ENCODE measurements at regions not wholly inside any gene's neighbourhood (a gene's known extent, or its start where the extent isn't known, plus 50 kb on each side); places are given as distances from the start of the nearest gene placed in this dataset.

- no peak overlapping the region for H3K27ac ChIP-seq
- H3K4me3 ChIP-seq = no peak overlapping the region
- no peaks in the 10 kb centered on the region for H3K9me3 ChIP-seq
- no peaks in the 10 kb centered on the region for H3K27me3 ChIP-seq
- H3K4me1 ChIP-seq = peaks cover 11% of the 10 kb centered on the region
- DNase-seq (ENCODE audit: extremely low spot score in 2 of 2) = no peak
- H3K36me3 ChIP-seq = no peaks in the 10 kb centered on the region
- TF ChIP-seq, protein P1, sequence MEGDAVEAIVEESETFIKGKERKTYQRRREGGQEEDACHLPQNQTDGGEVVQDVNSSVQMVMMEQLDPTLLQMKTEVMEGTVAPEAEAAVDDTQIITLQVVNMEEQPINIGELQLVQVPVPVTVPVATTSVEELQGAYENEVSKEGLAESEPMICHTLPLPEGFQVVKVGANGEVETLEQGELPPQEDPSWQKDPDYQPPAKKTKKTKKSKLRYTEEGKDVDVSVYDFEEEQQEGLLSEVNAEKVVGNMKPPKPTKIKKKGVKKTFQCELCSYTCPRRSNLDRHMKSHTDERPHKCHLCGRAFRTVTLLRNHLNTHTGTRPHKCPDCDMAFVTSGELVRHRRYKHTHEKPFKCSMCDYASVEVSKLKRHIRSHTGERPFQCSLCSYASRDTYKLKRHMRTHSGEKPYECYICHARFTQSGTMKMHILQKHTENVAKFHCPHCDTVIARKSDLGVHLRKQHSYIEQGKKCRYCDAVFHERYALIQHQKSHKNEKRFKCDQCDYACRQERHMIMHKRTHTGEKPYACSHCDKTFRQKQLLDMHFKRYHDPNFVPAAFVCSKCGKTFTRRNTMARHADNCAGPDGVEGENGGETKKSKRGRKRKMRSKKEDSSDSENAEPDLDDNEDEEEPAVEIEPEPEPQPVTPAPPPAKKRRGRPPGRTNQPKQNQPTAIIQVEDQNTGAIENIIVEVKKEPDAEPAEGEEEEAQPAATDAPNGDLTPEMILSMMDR (IDR thresholded peaks at IDR 0.05) = no peak
- TF ChIP-seq POLR2AphosphoS5 (IDR thresholded peaks at IDR 0.05; ENCODE audit: insufficient read depth in 1 of 2, low read depth in 1 of 2) (no peak), POLR2A (IDR thresholded peaks at IDR 0.05) (no peak)
- intact Hi-C loops (cut with DNase I) = no loop called here
Observed at GRCh38 chr14:100415226-100415625, 92.1 kb downstream of the SLC25A47 start.

DNA sequence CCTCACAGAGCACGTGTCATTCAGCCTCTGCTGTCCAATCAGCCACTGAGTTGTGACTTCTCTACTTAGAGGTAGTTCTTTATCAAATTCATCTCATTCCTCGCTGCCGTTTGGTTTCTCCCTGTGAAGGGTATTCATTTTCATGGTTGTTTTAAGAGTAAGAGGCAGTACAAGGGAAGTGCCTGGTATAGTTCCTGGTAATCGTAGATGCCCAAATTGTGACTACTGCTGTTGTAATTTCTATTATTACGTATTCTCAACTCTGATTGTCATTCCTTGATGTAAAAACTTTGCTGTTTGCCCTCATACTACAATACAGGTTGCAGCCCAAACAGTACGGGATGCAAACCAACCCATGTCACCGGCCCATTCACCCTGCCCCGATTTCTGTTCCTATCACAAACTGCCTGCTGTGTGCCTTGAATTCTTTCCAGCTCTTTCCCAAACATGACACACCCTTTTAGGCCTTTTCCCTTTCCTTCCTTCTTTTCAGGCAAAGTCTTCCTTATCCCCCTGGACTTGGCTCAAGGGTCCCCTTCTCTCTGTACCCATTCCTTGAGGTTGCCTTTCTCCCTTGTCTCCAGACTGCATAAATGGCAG lies 93.0 kb downstream of the SLC25A47 start:
- Histone ChIP-seq H3K9me3 (no peaks in the 10 kb centered on the region), H3K36me3 (no peaks in the 10 kb centered on the region), H3K4me1 (peaks cover 11% of the 10 kb centered on the region), H3K4me3 (no peak overlapping the region), H3K27me3 (no peaks in the 10 kb centered on the region), H3K27ac (no peak overlapping the region)
- no peak for TF ChIP-seq POLR2A (IDR thresholded peaks at IDR 0.05)
- TF ChIP-seq POLR2AphosphoS5 (IDR thresholded peaks at IDR 0.05; ENCODE audit: insufficient read depth in 1 of 2, low read depth in 1 of 2) = no peak
- TF ChIP-seq, protein P1 (IDR thresholded peaks at IDR 0.05) = no peak
- no peak for DNase-seq (ENCODE audit: extremely low spot score in 2 of 2)
- intact Hi-C loops (cut with DNase I) = no loop called here

DNA sequence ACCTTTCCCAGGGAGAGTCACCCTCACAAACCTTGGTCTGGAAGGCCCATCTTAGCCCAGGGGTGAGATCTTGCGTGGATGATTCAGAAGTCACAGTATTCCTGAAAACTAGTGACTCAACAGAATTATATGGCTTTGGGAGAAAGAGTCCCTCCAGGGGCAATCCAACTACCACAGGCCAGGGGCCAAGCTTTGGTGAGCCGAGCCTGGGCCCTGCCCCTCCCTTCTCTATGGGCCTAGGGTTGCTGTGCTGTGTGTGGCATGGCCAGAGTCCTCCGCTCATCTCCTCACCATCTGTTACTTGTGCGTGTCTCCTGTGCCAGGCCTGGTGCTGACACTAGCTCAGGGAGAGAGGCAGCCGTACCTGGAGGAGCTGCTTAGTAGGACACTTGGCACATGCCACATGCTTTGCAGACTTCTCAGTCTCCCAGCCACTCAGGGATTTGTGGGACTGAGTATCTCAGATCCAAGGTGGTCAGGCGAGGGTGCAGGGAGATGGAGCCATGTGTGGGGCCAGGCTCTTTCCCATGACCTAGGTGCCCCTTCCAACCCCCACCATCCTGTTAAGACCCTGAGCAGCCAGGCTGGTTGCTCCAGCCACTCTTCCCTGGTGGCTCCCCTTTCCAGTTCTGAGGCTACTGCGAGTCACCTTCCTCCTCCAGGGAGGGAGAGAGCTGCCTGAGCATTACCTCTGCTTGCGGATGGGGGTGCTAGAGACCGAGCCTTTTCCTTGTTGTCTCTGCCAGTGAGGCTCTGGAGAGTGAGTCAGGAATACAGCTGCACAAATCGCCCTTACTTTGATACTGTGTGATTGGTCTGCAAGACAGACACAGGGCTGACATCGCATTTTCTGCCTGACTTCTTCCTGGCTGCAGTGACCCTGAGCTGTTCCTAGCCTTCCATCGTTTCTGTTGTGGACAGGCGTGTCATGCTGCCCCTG lies 94.1 kb downstream of the SLC25A47 start:
- H3K4me3 ChIP-seq = no peak overlapping the region
- intact Hi-C loops (cut with DNase I) = no loop called here
- peaks cover 11% of the 10 kb centered on the region for H3K4me1 ChIP-seq
- H3K27ac ChIP-seq = no peak overlapping the region
- TF ChIP-seq POLR2AphosphoS5 (IDR thresholded peaks at IDR 0.05; ENCODE audit: insufficient read depth in 1 of 2, low read depth in 1 of 2) (no peak), POLR2A (IDR thresholded peaks at IDR 0.05) (no peak)
- TF ChIP-seq, protein P1 (IDR thresholded peaks at IDR 0.05) = peak in 2 of 3 experiments; percentile 22 to 24
- H3K36me3 ChIP-seq = no peaks in the 10 kb centered on the region
- H3K9me3 ChIP-seq = no peaks in the 10 kb centered on the region
- H3K27me3 ChIP-seq = no peaks in the 10 kb centered on the region
- DNase-seq (ENCODE audit: extremely low spot score in 2 of 2) = no peak

- no peak overlapping the region for H3K27ac ChIP-seq
- H3K4me3 ChIP-seq = no peak overlapping the region
- H3K4me1 ChIP-seq = peaks cover 11% of the 10 kb centered on the region
- H3K36me3 ChIP-seq = no peaks in the 10 kb centered on the region
- H3K27me3 ChIP-seq = no peaks in the 10 kb centered on the region
- TF ChIP-seq POLR2AphosphoS5 (IDR thresholded peaks at IDR 0.05; ENCODE audit: insufficient read depth in 1 of 2, low read depth in 1 of 2) (no peak), POLR2A (IDR thresholded peaks at IDR 0.05) (no peak)
- TF ChIP-seq, protein P1 (IDR thresholded peaks at IDR 0.05) = no peak
- H3K9me3 ChIP-seq = no peaks in the 10 kb centered on the region
- intact Hi-C loops (cut with DNase I) = no loop called here
- DNase-seq (ENCODE audit: extremely low spot score in 2 of 2) = no peak
Observed at GRCh38 chr14:100419856-100420255, 96.7 kb downstream of the SLC25A47 start.
